ENCODE measurements at regions not wholly inside any gene's neighbourhood (a gene's known extent, or its start where the extent isn't known, plus 50 kb on each side); places are given as distances from the start of the nearest gene placed in this dataset.

DNA sequence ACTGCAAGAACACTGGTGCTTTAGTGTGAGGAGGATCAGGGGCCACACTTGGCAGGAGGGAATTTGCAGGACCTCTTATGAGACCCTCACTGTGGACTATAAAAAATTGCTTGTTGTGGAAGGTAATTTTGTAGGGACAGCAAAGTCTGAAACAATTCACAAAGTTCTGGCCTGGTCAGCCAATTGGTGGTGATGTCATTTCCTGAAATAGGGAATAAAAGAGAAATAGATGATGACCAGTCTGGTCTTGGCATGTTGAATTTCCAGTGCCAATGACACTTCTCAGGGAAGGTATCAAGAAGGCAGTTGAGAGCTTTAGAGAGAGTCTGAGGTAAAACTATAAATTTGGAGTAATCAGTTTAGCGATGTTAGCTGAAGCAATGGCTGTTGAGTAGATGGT is 129.3 kb upstream of the LMNTD1 start:
- TF ChIP-seq POLR2A (IDR thresholded peaks at IDR 0.05; ENCODE audit: low read length): no peak
- TF ChIP-seq GATA1 (IDR thresholded peaks at IDR 0.05; ENCODE audit: low read depth, low read length): no peak

Measured in erythroblast (primary cell).